COLO668 (cell line): ENCODE measurements at regions not wholly inside any gene's neighbourhood (a gene's known extent, or its start where the extent isn't known, plus 50 kb on each side); places are given as distances from the start of the nearest gene placed in this dataset.
A peak's percentile ranks its signal among the peaks of the same experiment; 100 is the strongest.
"Not testable (repeated sequence)": the region's sequence is repeated elsewhere in the genome, so short reads cannot be mapped to it uniquely, and the experiment has no call there.

Experiments used
- DNase-seq: peaks from one replicate; lab custom pipeline; 2025; ENCODE audit not compliant: unreplicated experiment; lab: John Stamatoyannopoulos, UW

- DNase-seq, result peak; percentile 62
These were observed 409.5 kb downstream of the SLC6A15 start for GRCh38 chr12:84502907-84503787.

GRCh38 chr12:84502180-84502860 lies 410.3 kb downstream of the SLC6A15 start:
- DNase-seq, result no peak

GRCh38 chr12:84497819-84498218 lies 414.8 kb downstream of the SLC6A15 start:
- DNase-seq, result peak; percentile 52

GRCh38 chr12:84495711-84496110 lies 416.9 kb downstream of the SLC6A15 start:
- DNase-seq, result no peak

GRCh38 chr12:84492351-84492883 lies 420.2 kb downstream of the SLC6A15 start:
- DNase-seq, result no peak

- no peak for DNase-seq
These were observed 427.8 kb downstream of the SLC6A15 start for GRCh38 chr12:84484798-84485197.

GRCh38 chr12:84480803-84481202 lies 431.8 kb downstream of the SLC6A15 start:
- no peak for DNase-seq

- DNase-seq, result no peak
These were observed 442.2 kb downstream of the SLC6A15 start for GRCh38 chr12:84470361-84470760.

GRCh38 chr12:84464616-84465015 lies 448.0 kb downstream of the SLC6A15 start:
- DNase-seq, result no peak

GRCh38 chr12:84463741-84464495 lies 448.7 kb downstream of the SLC6A15 start:
- DNase-seq, result no peak

GRCh38 chr12:84455598-84455997 lies 457.0 kb downstream of the SLC6A15 start:
- no peak for DNase-seq

- DNase-seq, result not testable (repeated sequence)
These were observed 466.1 kb downstream of the SLC6A15 start for GRCh38 chr12:84446478-84446877.

GRCh38 chr12:84436134-84436533 lies 476.5 kb downstream of the SLC6A15 start:
- DNase-seq, result no peak

GRCh38 chr12:84435682-84436081 lies 476.9 kb downstream of the SLC6A15 start:
- DNase-seq, result no peak

- DNase-seq, result no peak
These were observed 490.3 kb downstream of the SLC6A15 start for GRCh38 chr12:84422340-84422739.

GRCh38 chr12:84421103-84421502 lies 491.5 kb downstream of the SLC6A15 start:
- DNase-seq, result no peak

- no peak for DNase-seq
These were observed 496.0 kb downstream of the SLC6A15 start for GRCh38 chr12:84416626-84417025.

- DNase-seq, result no peak
These were observed 496.7 kb downstream of the SLC6A15 start for GRCh38 chr12:84415946-84416345.

- no peak for DNase-seq
These were observed 498.9 kb downstream of the SLC6A15 start for GRCh38 chr12:84413656-84414055.

GRCh38 chr12:84412226-84412625 lies 500.4 kb downstream of the SLC6A15 start:
- no peak for DNase-seq

GRCh38 chr12:84411031-84411430 lies 501.6 kb downstream of the SLC6A15 start:
- DNase-seq, result no peak
